Endothelial cell (in vitro differentiated cells): ENCODE measurements at regions not wholly inside any gene's neighbourhood (a gene's known extent, or its start where the extent isn't known, plus 50 kb on each side); places are given as distances from the start of the nearest gene placed in this dataset.

Experiments
- DNase-seq: peaks from one replicate; pipeline ENCODE4 v3.0.0; 2021; ENCODE audit warnings: low spot score
- H3K27ac Mint-ChIP-seq: one replicate; pipeline ENCODE4 v1.8.0; 2021; ENCODE audit warnings: mixed read lengths, inconsistent platforms; ENCODE audit not compliant: unreplicated experiment
- H3K27me3 Mint-ChIP-seq: one replicate; pipeline ENCODE4 v1.8.0; 2021; ENCODE audit warnings: mild to moderate bottlenecking, moderate library complexity, mixed read lengths, inconsistent platforms; ENCODE audit not compliant: unreplicated experiment
- H3K36me3 Mint-ChIP-seq: one replicate; pipeline ENCODE4 v1.8.0; 2021; ENCODE audit warnings: mild to moderate bottlenecking, low read depth, mixed read lengths, inconsistent platforms; ENCODE audit not compliant: unreplicated experiment
- H3K4me1 Mint-ChIP-seq: one replicate; pipeline ENCODE4 v1.8.0; 2021; ENCODE audit warnings: mild to moderate bottlenecking, mixed read lengths, inconsistent platforms; ENCODE audit not compliant: unreplicated experiment
- H3K4me3 Mint-ChIP-seq: one replicate; pipeline ENCODE4 v1.8.0; 2021; ENCODE audit warnings: mild to moderate bottlenecking, mixed read lengths, inconsistent platforms; ENCODE audit not compliant: unreplicated experiment
- H3K9me3 Mint-ChIP-seq: one replicate; pipeline ENCODE4 v1.8.0; 2021; ENCODE audit warnings: mixed read lengths, inconsistent platforms; ENCODE audit not compliant: unreplicated experiment
- TF ChIP-seq, protein P1 (sequence below): fragments of 200-600 bp; sonication (generic); IDR thresholded peaks from one replicate; pipeline ENCODE4 v1.5.0; 2021; ENCODE audit warnings: antibody characterized with exemption; ENCODE audit not compliant: unreplicated experiment

DNA sequence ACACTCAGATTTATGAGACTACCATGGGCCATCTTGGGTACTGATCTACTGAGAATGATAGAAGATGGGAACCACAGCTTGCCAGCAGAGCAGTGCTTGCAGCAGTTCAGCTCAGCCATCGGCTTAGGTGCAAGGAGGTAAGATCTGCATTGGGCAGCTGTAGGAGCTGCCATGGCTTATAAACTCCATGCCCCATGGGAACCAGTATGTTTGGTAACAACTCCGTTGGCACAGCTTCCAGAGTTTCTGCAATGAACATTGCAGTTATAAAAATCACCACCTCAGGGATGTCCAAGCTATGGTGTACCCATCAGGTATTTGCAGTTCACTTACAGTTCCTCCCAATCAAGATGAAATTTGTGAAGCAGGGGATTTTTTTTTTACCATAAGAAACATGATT lies 299.1 kb upstream of the ROPN1 start:
- H3K4me3 Mint-ChIP-seq, result no peak overlapping the region
- TF ChIP-seq, protein P1, sequence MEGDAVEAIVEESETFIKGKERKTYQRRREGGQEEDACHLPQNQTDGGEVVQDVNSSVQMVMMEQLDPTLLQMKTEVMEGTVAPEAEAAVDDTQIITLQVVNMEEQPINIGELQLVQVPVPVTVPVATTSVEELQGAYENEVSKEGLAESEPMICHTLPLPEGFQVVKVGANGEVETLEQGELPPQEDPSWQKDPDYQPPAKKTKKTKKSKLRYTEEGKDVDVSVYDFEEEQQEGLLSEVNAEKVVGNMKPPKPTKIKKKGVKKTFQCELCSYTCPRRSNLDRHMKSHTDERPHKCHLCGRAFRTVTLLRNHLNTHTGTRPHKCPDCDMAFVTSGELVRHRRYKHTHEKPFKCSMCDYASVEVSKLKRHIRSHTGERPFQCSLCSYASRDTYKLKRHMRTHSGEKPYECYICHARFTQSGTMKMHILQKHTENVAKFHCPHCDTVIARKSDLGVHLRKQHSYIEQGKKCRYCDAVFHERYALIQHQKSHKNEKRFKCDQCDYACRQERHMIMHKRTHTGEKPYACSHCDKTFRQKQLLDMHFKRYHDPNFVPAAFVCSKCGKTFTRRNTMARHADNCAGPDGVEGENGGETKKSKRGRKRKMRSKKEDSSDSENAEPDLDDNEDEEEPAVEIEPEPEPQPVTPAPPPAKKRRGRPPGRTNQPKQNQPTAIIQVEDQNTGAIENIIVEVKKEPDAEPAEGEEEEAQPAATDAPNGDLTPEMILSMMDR, result no peak
- peaks cover 25% of the 10 kb centered on the region for H3K36me3 Mint-ChIP-seq
- H3K27ac Mint-ChIP-seq, result no peak overlapping the region
- no peak for DNase-seq
- H3K4me1 Mint-ChIP-seq, result peaks cover 40% of the 10 kb centered on the region
- no peaks in the 10 kb centered on the region for H3K27me3 Mint-ChIP-seq
- peaks cover 8% of the 10 kb centered on the region for H3K9me3 Mint-ChIP-seq

DNA sequence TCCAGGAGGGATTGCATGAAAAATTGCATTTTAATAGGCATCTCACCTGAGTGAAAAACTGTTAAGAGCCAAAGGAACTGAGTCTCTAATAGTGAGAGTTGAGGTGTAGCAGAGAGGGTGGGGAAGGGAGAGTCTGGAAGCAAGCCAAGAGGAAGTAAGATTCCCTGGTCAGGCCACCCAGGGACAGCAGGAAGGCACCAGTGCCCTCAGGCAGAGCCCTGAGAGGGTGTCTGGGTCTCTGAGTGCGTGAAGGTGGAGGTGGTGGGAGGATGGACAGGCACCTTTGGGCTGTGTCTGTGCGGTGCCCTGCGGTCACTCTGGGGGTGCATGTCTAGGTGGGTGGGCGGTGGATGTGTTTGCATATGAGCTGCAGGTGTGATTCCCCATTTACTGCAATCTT lies 300.4 kb upstream of the ROPN1 start:
- Mint-ChIP-seq H3K4me3 (no peak overlapping the region), H3K4me1 (peaks cover 51% of the 10 kb centered on the region), H3K36me3 (peaks cover 31% of the 10 kb centered on the region), H3K27me3 (peaks cover 5% of the 10 kb centered on the region), H3K9me3 (peaks cover 8% of the 10 kb centered on the region), H3K27ac (no peak overlapping the region)
- no peak for DNase-seq
- TF ChIP-seq, protein P1, result no peak

DNA sequence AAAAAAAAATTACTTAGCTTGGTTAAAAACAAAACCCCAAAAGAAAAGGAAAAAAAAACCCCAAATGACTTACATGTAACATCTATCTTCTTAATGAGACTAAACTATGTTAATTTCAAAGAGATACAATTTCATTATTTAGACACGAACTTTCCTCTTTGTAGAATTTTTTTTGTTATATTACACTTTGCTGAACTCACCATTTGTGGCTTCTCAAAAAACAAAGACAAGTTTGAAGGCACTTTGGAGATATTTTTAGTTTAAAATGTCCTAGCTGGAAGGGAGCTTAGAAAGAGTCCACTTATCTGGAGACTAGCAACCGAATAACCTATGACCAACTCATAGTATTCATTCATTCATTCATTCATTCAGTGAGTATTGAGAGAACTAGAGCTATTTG lies 301.7 kb upstream of the ROPN1 start:
- Mint-ChIP-seq H3K27me3 (peaks cover 5% of the 10 kb centered on the region), H3K4me1 (peaks cover 57% of the 10 kb centered on the region), H3K4me3 (no peak overlapping the region), H3K9me3 (peaks cover 5% of the 10 kb centered on the region), H3K36me3 (peaks cover 26% of the 10 kb centered on the region), H3K27ac (no peak overlapping the region)
- TF ChIP-seq, protein P1, result no peak
- no peak for DNase-seq

DNA sequence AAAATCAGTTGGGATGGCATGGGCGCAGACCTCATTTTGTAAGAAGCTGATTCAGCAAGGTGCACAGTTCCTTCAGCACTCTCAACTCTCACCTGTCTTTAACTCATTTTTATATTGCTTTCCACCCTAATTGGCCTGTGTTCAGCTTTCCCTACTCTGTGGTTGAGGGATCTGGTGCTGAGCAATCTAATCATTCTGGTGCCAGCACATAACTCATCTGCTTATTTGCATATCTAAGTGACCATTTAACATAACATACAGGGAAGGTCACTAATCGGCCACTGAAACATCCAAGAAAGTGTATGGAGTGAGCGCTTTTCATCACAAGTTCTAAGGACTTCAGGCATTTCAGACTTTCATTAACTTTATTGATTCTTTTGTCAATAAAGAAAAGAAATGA lies 303.4 kb upstream of the ROPN1 start:
- Mint-ChIP-seq H3K36me3 (peaks cover 36% of the 10 kb centered on the region), H3K4me1 (peaks cover 57% of the 10 kb centered on the region), H3K27ac (no peak overlapping the region), H3K4me3 (no peak overlapping the region), H3K27me3 (peaks cover 10% of the 10 kb centered on the region), H3K9me3 (no peaks in the 10 kb centered on the region)
- TF ChIP-seq, protein P1, result no peak
- DNase-seq, result no peak

DNA sequence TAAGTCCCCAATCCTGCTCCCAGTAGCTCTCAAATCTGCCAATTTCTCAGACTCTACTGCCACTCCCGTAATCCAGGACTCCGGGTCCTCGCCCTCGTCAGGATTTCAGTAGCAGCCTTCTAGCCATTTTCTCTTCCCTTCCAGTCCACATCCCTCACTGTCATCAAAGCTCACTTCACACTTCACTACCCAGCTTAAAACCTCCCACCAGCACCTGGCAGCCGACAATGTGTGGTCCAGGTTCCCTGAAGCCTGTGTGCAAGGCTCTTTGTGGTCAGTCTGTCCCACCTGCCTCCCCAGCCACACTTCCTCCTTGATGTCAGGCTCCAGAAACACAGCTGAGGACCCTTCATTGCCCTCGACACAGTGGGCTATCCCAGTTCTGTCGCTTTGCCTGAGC lies 304.5 kb upstream of the ROPN1 start:
- Mint-ChIP-seq H3K27ac (no peak overlapping the region), H3K27me3 (peaks cover 10% of the 10 kb centered on the region), H3K9me3 (no peaks in the 10 kb centered on the region), H3K4me3 (no peak overlapping the region), H3K4me1 (peaks cover 56% of the 10 kb centered on the region), H3K36me3 (peaks cover 39% of the 10 kb centered on the region)
- DNase-seq, result no peak
- TF ChIP-seq, protein P1, result no peak
